Choroid plexus epithelial cell (primary cell): ENCODE measurements at regions not wholly inside any gene's neighbourhood (a gene's known extent, or its start where the extent isn't known, plus 50 kb on each side); places are given as distances from the start of the nearest gene placed in this dataset.
A peak's percentile ranks its signal among the peaks of the same experiment; 100 is the strongest.

Experiments used
- DNase-seq: peaks from one replicate; pipeline ENCODE4 v3.0.0-alpha.2; 2010; ENCODE audit warnings: low read depth
- H3K4me3 ChIP-seq: 2 replicates; pipeline ENCODE4 v1.5.1; 2011; ENCODE audit warnings: low read depth, mild to moderate bottlenecking, control low read depth, low read length, moderate library complexity
- CTCF ChIP-seq: conservative IDR thresholded peaks from 2 replicates; pipeline ENCODE4 v1.5.1; 2011; ENCODE audit warnings: low read depth, mild to moderate bottlenecking, control low read depth, inconsistent platforms, low read length, moderate library complexity

- TF ChIP-seq CTCF = no peak
- DNase-seq = no peak
- no peak overlapping the region for H3K4me3 ChIP-seq
Observed at GRCh38 chr1:192929597-192929996, 120.8 kb downstream of the RGS2 start.

- TF ChIP-seq CTCF = no peak
- no peak overlapping the region for H3K4me3 ChIP-seq
- no peak for DNase-seq
Observed at GRCh38 chr1:192933744-192934143, 124.9 kb downstream of the RGS2 start.

GRCh38 chr1:192936313-192937018 lies 122.7 kb downstream of the UCHL5 start:
- no peak overlapping the region for H3K4me3 ChIP-seq
- no peak for TF ChIP-seq CTCF
- peak; percentile 20 for DNase-seq

GRCh38 chr1:192937128-192937527 lies 122.0 kb downstream of the UCHL5 start:
- no peak overlapping the region for H3K4me3 ChIP-seq
- no peak for TF ChIP-seq CTCF
- no peak for DNase-seq

GRCh38 chr1:192939440-192939839 lies 119.7 kb downstream of the UCHL5 start:
- no peak overlapping the region for H3K4me3 ChIP-seq
- TF ChIP-seq CTCF = no peak
- DNase-seq = no peak

- TF ChIP-seq CTCF = no peak
- DNase-seq = no peak
- H3K4me3 ChIP-seq = no peak overlapping the region
Observed at GRCh38 chr1:192940658-192941057, 118.5 kb downstream of the UCHL5 start.

- no peak for DNase-seq
- H3K4me3 ChIP-seq = no peak overlapping the region
- TF ChIP-seq CTCF = no peak
Observed at GRCh38 chr1:192941722-192942411, 117.3 kb downstream of the UCHL5 start.
